Adrenal gland (tissue), 5 donors: ENCODE measurements at regions not wholly inside any gene's neighbourhood (a gene's known extent, or its start where the extent isn't known, plus 50 kb on each side); places are given as distances from the start of the nearest gene placed in this dataset.

Source experiments
- CTCF ChIP-seq, 6 experiments: fragments of 450-650 bp in 4 of 6; fragments of 200-600 bp in 2 of 6; sonication (generic) in 1 of 6; IDR thresholded peaks; 1 replicate in 5 of 6; 2 replicates in 1 of 6; pipeline versions ENCODE4 v1.5.1 to v1.8.0; 2016 to 2021; ENCODE audit warnings: antibody characterized with exemption in 6 of 6, mild to moderate bottlenecking in 2 of 6, moderate library complexity in 1 of 6
- POLR2A ChIP-seq, 2 donors: fragments of 450-650 bp; IDR thresholded peaks; one replicate each; pipeline ENCODE4 v1.6.1; 2017; ENCODE audit warnings: antibody characterized with exemption in 2 of 2, mild to moderate bottlenecking in 2 of 2, moderate library complexity in 1 of 2
- donor health status: DM: no; HTN: no; CAD: no.

- no peak for TF ChIP-seq CTCF (IDR thresholded peaks at IDR 0.05)
- no peak for TF ChIP-seq POLR2A (IDR thresholded peaks at IDR 0.05)
Measured at GRCh38 chr12:58580095-58580494, 340.2 kb downstream of the LRIG3 start.
